HG03342 (cell line): ENCODE measurements at regions not wholly inside any gene's neighbourhood (a gene's known extent, or its start where the extent isn't known, plus 50 kb on each side); places are given as distances from the start of the nearest gene placed in this dataset.

ENCODE experiments used
- ATAC-seq: cut with Tn5 transposase; IDR thresholded peaks from one replicate; pipeline ENCODE4 v1.9.1; 2021; ENCODE audit warnings: mild to moderate bottlenecking, moderate library complexity; ENCODE audit not compliant: unreplicated experiment

- no peak for ATAC-seq
These were observed 180.6 kb upstream of the NUDT4 start for GRCh38 chr12:93197067-93197593.

DNA sequence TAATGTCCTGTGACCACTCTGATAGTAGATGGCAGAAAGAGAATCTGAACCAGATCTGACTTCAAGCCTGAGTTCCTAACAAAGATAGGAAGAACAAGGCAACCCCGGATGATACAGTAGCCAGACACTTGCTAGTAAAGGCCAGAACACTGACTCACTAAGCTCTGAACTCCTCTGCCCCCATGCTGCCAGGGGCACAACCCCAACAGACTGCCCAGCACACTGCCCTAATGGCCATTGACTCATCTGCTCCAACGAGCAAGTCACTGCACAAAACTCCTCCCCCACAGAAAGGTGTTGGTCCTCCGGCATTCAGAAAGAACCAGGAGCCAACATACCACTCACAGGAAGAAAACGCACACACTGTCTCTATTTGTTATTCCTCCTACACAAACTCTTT, 179.6 kb upstream of the NUDT4 start:
- no peak for ATAC-seq

GRCh38 chr12:93199831-93200236, 177.9 kb upstream of the NUDT4 start:
- ATAC-seq, result no peak

DNA sequence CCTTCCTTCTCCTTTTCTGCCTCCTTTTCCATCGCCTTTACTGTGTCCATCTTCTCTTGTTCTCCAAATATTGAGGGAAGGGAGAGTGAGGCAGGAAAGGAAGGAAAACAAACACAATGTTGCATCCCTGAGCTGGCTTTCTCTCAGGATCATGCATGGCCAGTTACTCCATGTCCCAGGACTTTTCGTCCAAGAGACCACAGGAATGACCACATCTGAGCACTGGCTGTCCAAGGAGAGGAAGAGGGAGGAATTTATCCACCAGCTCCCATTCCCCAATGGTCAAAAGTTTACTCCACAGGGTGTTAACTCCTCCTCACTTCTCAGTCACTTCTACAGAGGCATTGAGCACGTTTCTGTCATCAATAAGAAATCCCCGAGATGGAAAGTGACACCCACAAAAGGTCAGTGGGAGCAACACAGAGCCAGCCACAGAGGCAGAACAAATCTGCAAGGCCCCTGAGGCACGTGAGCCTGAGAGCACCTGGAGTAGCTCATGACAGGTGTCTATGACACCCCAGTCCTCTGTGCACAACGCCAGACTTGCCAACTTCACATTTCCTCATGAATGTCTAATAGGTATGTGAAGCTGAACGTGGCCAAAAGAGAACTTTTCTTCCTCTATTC, 177.3 kb upstream of the NUDT4 start:
- ATAC-seq, result no peak

DNA sequence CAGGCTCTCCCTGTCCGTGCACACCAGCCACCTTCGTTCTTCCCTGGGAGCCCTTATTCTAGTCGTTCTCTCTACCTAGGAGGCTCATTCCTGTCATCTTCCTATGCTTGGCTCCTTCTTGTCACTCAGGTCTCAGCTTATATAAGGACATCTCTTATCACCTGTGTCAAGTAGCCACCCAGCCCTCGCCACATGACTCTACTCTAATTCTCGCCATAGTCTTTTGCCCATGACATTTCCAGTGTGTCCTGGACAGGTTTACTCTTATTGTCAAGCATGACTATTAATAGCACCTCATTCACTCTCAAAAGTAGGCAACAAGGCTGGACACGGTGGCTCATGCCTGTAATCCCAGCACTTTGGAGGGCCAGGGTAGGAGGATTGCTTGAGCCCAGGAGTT, 175.7 kb upstream of the NUDT4 start:
- no peak for ATAC-seq

- ATAC-seq, result no peak
These were observed 175.0 kb upstream of the NUDT4 start for GRCh38 chr12:93202688-93203087.

GRCh38 chr12:93203361-93203760, 174.4 kb upstream of the NUDT4 start:
- no peak for ATAC-seq

DNA sequence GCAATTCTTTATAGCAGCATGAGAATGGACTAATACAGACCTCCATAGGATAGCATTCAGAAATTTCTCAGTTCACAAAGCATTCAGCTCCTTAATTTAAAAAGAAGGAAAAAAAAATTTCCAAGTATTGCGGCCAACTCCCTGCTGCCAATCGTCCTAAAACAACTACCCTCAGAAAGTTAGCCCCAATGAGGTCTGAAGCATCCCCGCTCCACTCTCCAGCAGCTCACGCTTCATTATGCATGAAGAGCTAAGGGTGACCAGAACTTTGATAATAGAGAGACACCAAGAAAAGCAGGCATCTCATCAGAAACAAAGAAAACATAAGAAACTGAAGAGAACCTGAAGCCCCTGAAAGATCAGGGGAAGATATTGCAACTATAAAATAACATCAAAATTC, 172.8 kb upstream of the NUDT4 start:
- no peak for ATAC-seq

DNA sequence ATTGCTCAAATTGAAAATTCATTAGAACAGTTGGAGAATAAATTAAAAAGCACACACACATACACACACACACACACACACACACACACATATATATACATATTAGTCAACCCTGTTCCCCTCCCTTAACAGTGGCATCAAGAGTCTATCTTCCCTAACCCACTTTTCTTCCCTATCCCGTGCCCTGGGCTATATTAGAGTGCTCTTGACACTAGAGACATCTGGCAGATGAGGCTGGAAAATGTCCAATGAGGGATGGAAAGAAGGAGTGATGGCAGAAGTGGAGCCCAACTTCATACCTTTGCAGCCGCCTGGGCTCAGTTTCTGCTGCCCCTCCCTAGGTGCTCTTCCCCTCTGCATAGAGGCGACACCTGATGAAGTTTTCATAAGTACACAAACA, 172.4 kb upstream of the NUDT4 start:
- no peak for ATAC-seq

DNA sequence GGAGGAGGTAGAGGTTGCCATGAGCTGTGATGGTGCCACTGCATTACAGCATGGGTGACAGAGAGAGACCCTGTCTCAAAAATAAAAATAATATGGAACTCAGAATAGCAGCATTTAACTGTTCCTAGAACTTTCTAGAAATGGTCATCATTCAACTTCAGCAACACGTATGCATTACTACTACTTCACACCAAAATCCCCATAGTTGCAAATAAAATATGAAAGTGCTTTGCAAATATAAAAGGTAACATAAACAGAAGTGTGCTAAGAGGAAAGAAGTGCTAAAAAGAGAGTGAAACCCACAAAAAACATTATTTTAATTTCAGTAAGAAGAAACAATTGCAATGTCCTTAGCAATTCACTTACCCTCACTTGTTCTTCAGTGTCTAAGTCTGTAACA, 169.7 kb upstream of the NUDT4 start:
- no peak for ATAC-seq

- ATAC-seq, result no peak
These were observed 163.0 kb upstream of the NUDT4 start for GRCh38 chr12:93214523-93215289.

DNA sequence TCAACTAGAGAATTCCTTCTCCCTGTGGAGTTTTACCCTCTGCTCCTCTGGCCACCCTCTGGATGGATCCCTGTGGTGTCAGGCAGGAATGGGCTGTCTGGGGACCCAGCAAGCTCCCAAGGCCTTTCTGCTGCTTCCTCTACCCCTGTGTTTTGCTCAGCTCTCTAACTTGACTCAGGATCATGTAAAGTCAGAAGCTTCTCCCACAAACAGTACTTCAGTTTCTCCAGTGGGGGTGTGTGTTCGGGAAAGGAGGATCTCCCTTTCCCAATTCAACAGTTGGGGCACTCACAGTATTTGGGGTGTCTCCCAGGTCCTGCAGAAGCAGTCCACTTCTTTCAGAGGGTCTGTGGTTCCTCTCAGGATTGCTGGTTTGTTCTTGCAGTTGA, 162.4 kb upstream of the NUDT4 start:
- ATAC-seq, result no peak

DNA sequence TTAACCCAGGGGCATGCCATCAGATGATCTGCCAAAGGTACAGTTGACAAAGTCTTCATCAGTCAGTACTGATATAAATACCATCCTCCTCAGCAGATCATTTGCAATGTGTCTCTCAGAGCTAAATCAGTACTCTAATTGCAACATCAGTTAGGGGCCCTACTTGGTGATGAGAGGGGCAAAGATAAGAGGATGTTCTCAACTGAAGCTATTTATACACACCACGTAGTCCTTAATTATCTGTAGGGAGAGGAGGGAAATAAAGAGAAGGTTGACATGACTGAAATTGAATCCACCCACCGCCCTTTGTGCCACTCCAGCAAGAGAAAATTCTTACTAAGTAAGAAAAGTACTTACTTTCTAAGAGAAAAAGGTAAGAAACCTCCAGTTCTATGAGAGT, 157.8 kb upstream of the NUDT4 start:
- ATAC-seq, result no peak

DNA sequence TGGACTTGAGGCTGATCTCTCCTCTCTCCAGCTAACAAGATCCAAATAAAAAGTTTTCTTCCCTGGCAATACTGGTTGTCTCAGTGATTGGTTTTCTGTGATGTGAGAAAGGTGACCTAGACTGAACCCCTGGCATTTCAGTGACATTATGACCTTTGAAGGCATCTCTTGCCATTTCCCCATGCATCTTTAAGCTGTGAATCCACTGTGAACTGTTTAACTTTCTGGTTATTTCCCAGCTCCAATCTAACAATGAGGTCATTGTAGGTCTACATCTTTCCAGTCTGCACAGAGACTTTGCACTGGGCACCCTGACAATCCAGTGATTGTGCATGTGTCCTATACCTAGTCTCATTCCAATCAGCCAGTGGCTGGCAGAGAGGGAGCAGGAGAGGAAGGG, 155.9 kb upstream of the NUDT4 start:
- ATAC-seq, result no peak

DNA sequence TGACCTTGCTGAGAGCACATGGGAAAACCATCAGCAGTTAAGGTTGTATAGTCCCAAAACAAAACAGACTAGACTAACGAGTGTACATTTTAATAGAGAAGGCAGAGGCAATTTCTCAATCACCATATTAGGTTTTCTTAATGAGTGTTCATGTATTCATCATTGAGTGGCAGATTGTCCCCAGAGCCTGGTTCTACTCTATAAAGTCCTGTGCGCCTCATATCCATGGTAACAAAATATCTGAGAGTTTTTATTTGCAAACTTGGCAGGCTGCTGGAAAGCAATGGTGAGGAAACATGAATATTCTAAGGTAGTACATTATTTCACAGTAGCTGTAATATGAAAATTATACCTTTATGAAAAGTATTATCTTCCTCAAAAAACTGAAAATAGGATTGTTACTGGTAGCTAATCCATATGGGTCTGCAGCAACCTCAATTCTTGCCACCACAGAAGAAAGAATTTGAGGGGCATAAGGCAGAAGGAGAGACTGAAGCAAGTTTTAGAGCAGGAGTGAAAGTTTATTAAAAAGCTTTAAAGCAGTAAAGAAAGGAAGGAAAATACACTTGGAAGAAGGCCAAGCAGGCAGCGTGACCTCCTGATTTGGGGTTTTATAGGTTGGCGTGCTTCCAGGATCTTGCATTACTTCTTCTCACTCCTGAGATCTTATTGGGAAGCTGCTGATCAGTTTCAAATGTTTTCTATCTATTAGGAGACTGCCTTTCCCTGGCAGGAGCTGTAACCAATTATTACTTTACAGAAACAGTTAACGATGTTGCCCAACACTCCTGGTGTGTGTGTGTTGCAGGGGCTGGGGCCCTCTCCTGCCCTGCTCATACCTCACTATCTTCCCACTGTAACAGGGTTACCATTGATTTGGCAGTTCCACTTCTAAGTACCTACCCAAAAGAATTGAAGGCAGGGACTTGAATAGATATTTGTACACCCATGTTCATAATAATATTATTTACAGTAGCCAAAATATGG, 154.0 kb upstream of the NUDT4 start:
- no peak for ATAC-seq

- ATAC-seq, result no peak
These were observed 152.6 kb upstream of the NUDT4 start for GRCh38 chr12:93225094-93225493.

- ATAC-seq, result no peak
These were observed 151.4 kb upstream of the NUDT4 start for GRCh38 chr12:93226361-93226760.

DNA sequence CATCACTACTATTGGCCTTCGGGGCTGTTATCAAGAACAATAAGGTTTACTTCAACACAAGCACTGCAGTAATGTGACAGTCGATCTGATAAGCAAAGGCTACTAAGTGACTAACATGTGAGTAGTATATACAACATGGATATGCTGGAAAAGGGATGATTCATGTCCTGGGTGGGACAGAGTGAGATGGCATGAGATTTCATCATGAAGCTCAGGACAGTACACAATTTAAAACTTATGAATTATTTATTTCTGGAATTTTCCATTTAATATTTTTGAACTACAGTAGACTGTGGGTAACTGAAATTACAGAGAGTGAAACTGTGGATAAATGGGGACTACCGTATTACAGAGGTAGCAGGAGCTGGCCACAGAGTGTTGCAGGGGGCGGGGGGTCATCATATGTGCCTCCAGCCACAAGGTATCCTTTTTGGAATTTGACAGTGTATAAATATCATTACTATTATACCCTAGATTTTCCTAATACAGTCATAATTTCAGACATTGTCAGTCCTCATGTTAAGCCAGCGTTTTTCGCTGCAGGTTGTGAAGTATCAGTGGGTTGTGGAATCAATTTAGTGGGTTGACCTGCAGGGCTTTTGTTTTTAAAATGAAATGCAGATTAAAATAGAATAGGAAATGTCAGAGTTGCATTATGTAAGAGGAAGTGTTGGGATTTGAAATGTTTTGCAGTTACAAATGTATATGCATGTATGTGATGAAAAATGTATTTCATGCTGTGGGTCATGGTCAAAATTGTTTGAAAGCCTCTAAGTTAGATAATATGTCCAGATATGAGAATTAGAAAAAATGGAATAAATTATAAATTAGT, 148.0 kb upstream of the NUDT4 start:
- no peak for ATAC-seq

GRCh38 chr12:93230326-93230720, 147.4 kb upstream of the NUDT4 start:
- ATAC-seq, result no peak

- no peak for ATAC-seq
These were observed 145.8 kb upstream of the NUDT4 start for GRCh38 chr12:93231938-93232337.
